Sigmoid colon (tissue), 6 donors: ENCODE measurements at regions not wholly inside any gene's neighbourhood (a gene's known extent, or its start where the extent isn't known, plus 50 kb on each side); places are given as distances from the start of the nearest gene placed in this dataset.

Experiments
- DNase-seq: peaks from one replicate; pipeline ENCODE4 v3.0.0-alpha.2; 2019
- H3K27ac ChIP-seq, 4 donors: fragments of 200-600 bp; sonication (generic); one replicate each; pipeline ENCODE4 v1.5.1; 2016 to 2019; ENCODE audit warnings: mild to moderate bottlenecking in 1 of 4
- H3K27me3 ChIP-seq, 3 donors: fragments of 200-600 bp; sonication (generic); one replicate each; pipeline ENCODE4 v1.5.1; 2019; ENCODE audit warnings: mild to moderate bottlenecking in 1 of 3
- H3K36me3 ChIP-seq, 4 donors: fragments of 200-600 bp; sonication (generic); one replicate each; pipeline ENCODE4 v1.5.1; 2016 to 2019
- H3K4me1 ChIP-seq, 4 donors: fragments of 200-600 bp; sonication (generic); one replicate each; pipeline ENCODE4 v1.5.1; 2017 to 2019
- H3K4me3 ChIP-seq, 4 donors: fragments of 200-600 bp; sonication (generic); one replicate each; pipeline ENCODE4 v1.5.1; 2017 to 2019; ENCODE audit warnings: mild to moderate bottlenecking in 2 of 4, moderate library complexity in 1 of 4
- H3K9me3 ChIP-seq, 4 donors: fragments of 200-600 bp in 3 of 4; sonication (generic) in 3 of 4; one replicate each; pipeline versions ENCODE4 v1.5.1 to v1.6.1; 2013 to 2019
- EP300 ChIP-seq, 4 donors: sonication (generic); formaldehyde crosslinking; IDR thresholded peaks; one replicate each; pipeline ENCODE4 v1.6.1; 2017; ENCODE audit warnings: antibody characterized with exemption in 4 of 4
- POLR2A ChIP-seq, 2 donors: fragments of 450-650 bp; IDR thresholded peaks; one replicate each; pipeline ENCODE4 v1.6.1; 2016; ENCODE audit warnings: antibody characterized with exemption in 2 of 2, mild to moderate bottlenecking in 2 of 2, moderate library complexity in 2 of 2
- POLR2AphosphoS5 ChIP-seq, 4 donors: sonication (generic); formaldehyde crosslinking; IDR thresholded peaks; one replicate each; pipeline ENCODE4 v1.6.1; 2017; ENCODE audit warnings: antibody characterized with exemption in 4 of 4
- WGBS, 2 donors: extraction: QIAGEN DNeasy Blood & Tissue Kit; methylation state at CpG; one replicate each; pipeline ENCODE4 v1.1.7; 2013; 5-methylcytosine and 5-hydroxymethylcytosine counted together
- intact Hi-C: fragments of 100-400 bp; cut with DNase I; formaldehyde crosslinking; loops from one replicate; pipeline ENCODE4 v1.15.1; 2023
- TF ChIP-seq, protein P1 (sequence below), 4 experiments: fragments of 450-650 bp in 3 of 4; fragments of 200-600 bp in 1 of 4; IDR thresholded peaks; one replicate each; pipeline ENCODE4 v1.5.1; 2016 to 2019; ENCODE audit warnings: antibody characterized with exemption in 4 of 4, mild to moderate bottlenecking in 3 of 4, moderate library complexity in 2 of 4
- donor health status: healthy with polysubstance abuse.
- donor health status: healthy.

DNA sequence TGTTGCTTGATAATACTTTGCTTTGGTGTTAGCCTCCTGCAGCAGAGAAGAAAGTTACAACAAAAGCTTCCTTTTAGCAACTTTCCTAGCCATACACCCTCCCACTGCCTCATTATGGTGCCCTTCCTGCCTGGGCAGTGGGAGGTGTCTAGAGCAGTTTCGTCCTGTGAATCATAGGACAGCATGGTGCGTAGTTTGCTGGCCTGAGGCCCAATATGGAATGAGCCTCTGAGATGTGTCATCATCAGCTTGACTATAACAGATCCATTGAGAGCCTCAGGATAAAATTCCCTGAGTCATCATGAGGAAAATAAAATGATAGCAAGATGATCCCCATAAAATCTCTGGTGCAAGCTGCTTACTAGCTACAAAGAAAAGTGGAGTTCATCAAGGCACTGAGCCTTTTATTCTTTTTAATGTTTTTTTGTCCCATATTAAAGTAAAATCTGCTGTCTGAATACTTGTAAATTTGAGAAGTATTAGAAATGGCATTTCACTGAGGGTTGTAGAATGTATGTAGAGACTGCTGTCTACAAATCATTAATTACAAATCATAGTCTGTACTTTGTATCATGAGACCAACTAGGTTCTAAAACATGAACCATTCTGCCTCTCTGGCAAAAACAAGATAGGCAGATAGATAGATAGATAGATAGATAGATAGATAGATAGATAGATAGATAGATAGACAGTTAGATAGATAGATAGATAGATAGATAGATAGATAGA, 303.0 kb upstream of the PDE4D start:
- no peak overlapping the region for H3K4me3 ChIP-seq
- H3K4me1 ChIP-seq, result peaks cover 0 to 5% (median 0%) of the 10 kb centered on the region in 4 donors
- H3K9me3 ChIP-seq, result no peaks in the 10 kb centered on the region
- 62 to 71% methylated on average over 2 of the region's 2 CpGs for WGBS, 2 donors
- H3K27me3 ChIP-seq, result no peaks in the 10 kb centered on the region
- DNase-seq, result peak; percentile 78
- TF ChIP-seq EP300 (IDR thresholded peaks at IDR 0.05) (no peak), POLR2A (IDR thresholded peaks at IDR 0.05) (no peak), POLR2AphosphoS5 (IDR thresholded peaks at IDR 0.05) (no peak)
- TF ChIP-seq, protein P1, sequence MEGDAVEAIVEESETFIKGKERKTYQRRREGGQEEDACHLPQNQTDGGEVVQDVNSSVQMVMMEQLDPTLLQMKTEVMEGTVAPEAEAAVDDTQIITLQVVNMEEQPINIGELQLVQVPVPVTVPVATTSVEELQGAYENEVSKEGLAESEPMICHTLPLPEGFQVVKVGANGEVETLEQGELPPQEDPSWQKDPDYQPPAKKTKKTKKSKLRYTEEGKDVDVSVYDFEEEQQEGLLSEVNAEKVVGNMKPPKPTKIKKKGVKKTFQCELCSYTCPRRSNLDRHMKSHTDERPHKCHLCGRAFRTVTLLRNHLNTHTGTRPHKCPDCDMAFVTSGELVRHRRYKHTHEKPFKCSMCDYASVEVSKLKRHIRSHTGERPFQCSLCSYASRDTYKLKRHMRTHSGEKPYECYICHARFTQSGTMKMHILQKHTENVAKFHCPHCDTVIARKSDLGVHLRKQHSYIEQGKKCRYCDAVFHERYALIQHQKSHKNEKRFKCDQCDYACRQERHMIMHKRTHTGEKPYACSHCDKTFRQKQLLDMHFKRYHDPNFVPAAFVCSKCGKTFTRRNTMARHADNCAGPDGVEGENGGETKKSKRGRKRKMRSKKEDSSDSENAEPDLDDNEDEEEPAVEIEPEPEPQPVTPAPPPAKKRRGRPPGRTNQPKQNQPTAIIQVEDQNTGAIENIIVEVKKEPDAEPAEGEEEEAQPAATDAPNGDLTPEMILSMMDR (IDR thresholded peaks at IDR 0.05), result no peak
- no peak overlapping the region for H3K27ac ChIP-seq
- no peaks in the 10 kb centered on the region for H3K36me3 ChIP-seq
- intact Hi-C loops, result no loop called here

DNA sequence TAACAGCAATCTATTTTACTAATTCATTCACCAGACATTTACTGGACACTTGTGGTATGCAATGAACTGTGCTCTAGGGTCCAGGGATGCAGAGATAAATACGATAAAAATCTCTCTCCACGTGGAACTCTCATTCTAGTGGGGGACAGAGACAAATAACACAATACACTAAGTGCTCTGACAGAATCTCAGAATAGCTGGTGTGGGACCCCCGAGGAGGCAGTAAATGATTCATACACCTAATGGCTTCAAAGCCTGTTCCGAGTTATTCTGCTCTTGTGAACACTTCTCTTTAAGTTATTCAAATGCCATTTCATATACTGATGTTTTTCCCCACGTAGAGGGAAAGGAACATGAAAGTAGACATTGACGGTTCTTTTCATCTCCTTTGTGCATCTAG, 302.0 kb upstream of the PDE4D start:
- H3K36me3 ChIP-seq, result no peaks in the 10 kb centered on the region
- no peak overlapping the region for H3K27ac ChIP-seq
- WGBS, 2 donors, result 84 to 88% methylated on average over 6 of the region's 6 CpGs
- peaks cover 0 to 5% (median 0%) of the 10 kb centered on the region in 4 donors for H3K4me1 ChIP-seq
- no peaks in the 10 kb centered on the region for H3K27me3 ChIP-seq
- no peak overlapping the region for H3K4me3 ChIP-seq
- DNase-seq, result no peak
- intact Hi-C loops, result no loop called here
- no peaks in the 10 kb centered on the region for H3K9me3 ChIP-seq
- TF ChIP-seq POLR2AphosphoS5 (IDR thresholded peaks at IDR 0.05) (no peak), POLR2A (IDR thresholded peaks at IDR 0.05) (no peak), EP300 (IDR thresholded peaks at IDR 0.05) (no peak)
- TF ChIP-seq, protein P1 (IDR thresholded peaks at IDR 0.05), result no peak

DNA sequence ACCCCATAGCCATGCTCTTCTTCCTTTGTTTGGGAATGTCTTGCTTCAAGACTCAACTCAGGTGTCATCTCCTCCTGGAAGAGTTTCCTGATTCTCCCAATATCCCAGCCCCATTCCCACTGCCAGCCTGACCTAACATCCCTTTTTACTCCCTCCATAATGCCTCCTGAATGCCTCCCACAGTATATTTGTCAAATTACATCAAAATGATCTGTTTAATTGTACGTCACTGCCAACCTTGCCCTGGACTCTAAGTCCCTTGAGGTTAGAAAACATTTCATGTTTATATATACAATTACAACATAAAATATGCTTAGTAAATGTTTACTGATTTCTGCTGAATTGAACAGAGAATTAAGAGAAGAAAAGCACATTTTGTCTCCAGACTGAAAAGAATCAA, 301.6 kb upstream of the PDE4D start:
- Histone ChIP-seq H3K4me3 (no peak overlapping the region), H3K27me3 (no peaks in the 10 kb centered on the region), H3K36me3 (no peaks in the 10 kb centered on the region), H3K27ac (no peak overlapping the region), H3K4me1 (peaks cover 0 to 5% (median 0%) of the 10 kb centered on the region in 4 donors), H3K9me3 (no peaks in the 10 kb centered on the region)
- TF ChIP-seq EP300 (IDR thresholded peaks at IDR 0.05), result no peak
- TF ChIP-seq POLR2AphosphoS5 (IDR thresholded peaks at IDR 0.05), result no peak
- TF ChIP-seq POLR2A (IDR thresholded peaks at IDR 0.05), result no peak
- TF ChIP-seq, protein P1 (IDR thresholded peaks at IDR 0.05), result no peak
- WGBS, 2 donors, result 88 to 89% methylated on average over 1 of the region's 1 CpG
- no peak for DNase-seq
- intact Hi-C loops, result no loop called here

DNA sequence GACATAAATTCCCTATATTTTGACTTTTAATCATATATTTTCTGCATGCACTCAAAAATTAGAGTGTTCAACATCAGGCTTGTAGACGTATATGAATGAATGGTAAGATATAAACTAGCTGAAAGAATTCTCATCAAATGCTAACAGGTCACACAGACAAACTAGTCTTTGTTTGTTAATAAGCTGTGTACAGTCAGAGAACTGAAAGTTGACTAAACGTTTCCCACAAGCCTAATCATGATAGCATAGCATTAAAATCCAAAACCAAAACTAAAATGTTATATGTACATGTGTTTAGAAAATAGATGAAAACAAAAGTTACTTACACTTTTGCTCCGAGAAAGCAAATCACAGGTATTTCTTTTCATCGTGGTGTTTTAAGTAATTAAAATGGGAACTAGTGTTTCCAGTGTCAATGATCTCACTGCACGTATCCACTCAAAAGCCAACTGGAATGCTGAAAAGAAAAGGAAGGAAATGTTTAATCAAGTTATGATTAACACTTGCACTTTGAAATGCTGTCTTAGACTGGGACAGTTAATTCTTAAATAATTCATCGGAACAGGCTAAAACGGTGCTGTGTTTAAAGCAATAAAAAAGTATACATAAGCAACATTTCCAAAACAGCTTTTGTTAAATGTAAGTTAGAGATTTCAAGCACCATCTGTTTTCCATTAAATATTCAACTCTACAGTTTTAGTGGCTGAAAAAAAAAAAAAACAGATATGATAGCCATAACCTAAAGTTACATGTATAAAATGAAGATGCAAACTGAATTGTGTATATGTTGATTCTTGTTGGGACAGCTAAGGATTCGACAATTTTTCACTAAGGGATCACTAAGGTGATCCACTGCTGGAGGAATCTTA, 291.9 kb upstream of the PDE4D start:
- WGBS, 2 donors, result 71 to 73% methylated on average over 8 of the region's 8 CpGs

More for the DNA sequence above, 291.9 kb upstream of the PDE4D start:
- Histone ChIP-seq H3K4me1 (no peaks in the 10 kb centered on the region), H3K9me3 (no peaks in the 10 kb centered on the region), H3K4me3 (no peak overlapping the region), H3K27me3 (no peaks in the 10 kb centered on the region), H3K27ac (no peak overlapping the region), H3K36me3 (no peaks in the 10 kb centered on the region)
- intact Hi-C loops, result loop anchor here (5.0 kb wide), 1 partner anchor 167 kb away; no protein-coding TSS in a partner anchor
- DNase-seq, result no peak
- TF ChIP-seq, protein P1 (IDR thresholded peaks at IDR 0.05), result no peak
- TF ChIP-seq POLR2A (IDR thresholded peaks at IDR 0.05), result no peak
- no peak for TF ChIP-seq POLR2AphosphoS5 (IDR thresholded peaks at IDR 0.05)
- no peak for TF ChIP-seq EP300 (IDR thresholded peaks at IDR 0.05)
